Activated gamma-delta T cell treated with Interleukin-2 at 50 U/mL for 16 hours (primary cell): ENCODE measurements at regions not wholly inside any gene's neighbourhood (a gene's known extent, or its start where the extent isn't known, plus 50 kb on each side); places are given as distances from the start of the nearest gene placed in this dataset.
"Not testable (repeated sequence)": the region's sequence is repeated elsewhere in the genome, so short reads cannot be mapped to it uniquely, and the experiment has no call there.

Experiments used
- DNase-seq: peaks from one replicate; pipeline ENCODE4 v3.0.0-alpha.2; 2020

DNA sequence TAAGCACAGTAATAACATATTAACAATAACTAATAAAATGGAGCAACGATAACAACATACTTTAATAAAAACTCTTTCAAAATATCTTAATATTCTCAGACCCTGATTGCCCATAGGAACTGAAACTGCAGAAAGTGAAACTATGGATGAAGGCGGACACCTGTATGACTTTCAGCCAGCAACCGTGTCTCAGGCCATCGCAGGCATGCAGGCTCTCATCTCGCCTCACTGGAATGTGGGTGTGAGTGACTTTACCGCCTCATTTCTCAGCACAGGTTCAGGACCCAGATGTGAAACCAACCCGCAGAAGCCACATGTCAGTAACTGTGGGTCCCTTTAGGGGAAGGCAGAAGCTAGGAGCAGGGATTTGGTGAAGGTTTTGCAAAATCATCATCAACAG, 539.1 kb downstream of the FAM181B start:
- DNase-seq: no peak

DNA sequence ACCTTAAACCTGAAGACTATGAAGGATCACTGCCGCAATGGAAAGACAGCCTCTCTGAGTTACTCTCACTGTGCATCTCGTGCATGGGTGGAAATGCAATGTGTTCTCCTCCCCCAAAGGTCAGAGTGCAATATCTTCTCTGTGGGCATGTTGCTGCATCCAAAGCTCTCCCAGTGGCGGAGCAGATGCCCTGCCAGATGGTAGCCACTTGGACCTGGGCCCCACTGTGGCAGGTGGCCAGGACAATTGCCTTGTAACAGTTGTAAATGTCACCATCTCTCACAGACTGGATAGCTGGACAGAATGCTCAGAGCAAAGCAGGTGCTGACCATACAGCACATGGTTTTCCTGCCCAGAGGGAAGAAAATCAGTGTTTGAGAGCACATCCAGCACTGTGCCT, 542.0 kb downstream of the FAM181B start:
- no peak for DNase-seq

DNA sequence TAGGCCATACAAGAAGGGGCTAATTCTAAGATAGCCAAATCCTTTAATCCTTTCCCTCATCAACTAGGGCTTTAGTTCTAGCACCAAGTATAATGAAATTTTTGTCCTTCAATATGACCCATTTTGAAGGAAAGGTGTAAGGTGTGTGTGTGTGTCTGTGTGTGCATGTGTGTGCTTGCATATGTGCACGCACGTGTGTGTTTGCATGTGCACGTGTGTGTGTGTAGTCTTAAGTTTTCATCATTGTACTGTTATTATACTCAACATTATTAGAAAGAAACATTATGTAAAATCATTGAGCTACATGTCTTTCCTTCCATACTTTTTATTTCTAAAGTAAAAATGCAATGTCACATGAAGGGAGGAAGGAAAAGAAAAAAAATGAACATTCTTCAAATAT, 547.7 kb downstream of the FAM181B start:
- DNase-seq: no peak

DNA sequence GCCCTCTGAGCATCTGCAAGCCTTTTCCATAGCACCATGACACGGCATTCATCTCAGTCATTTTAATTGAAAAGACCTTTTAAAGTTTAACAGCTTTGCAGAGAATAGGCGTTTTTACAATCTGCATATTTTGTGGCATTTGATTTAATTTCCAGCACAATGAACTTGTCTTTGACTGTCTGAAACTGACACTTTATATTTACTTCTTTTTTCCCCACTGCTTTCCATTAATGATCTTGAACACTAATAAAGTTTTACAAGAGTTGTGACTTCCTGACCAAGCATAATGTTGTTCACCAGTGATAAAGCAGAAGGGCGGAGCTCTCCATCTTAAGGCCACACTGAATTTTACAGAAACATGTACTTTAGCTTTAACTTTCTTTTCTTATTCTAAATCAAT, 548.7 kb downstream of the FAM181B start:
- DNase-seq: no peak

DNA sequence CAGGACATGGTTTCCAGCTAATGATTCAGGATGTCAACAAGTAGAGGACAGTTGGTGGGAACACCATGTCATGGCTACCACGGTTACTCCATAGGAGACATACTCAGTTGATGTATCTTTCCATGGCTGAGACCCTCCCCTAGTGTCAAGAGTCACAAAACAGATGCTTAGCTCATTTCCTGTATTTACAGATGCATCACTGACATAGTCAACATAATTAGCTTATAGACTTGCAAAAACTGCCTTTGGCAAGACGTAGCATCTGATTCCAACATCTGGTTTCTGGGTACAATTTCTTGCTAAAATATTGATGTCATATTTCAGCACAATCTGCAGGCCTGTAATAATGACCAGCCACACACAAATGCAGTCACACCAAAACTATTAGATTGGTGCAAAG, 550.3 kb downstream of the FAM181B start:
- DNase-seq: no peak

DNA sequence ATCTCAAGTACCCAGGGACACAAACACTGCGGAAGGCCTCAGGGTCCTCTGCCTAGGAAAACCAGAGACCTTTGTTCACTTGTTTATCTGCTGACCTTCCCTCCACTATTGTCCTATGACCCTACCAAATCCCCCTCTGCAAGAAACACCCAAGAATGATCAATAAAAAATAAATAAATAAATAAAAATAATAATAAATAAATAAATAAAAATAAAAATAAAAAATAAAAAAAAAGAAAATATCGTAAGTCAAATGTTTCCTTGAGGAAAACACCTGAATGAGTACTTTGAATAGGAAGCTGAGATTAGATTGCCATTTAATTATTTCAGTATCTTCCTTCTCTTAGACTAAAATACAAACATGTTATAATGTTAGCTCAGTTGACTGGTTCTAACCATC, 551.0 kb downstream of the FAM181B start:
- DNase-seq: not testable (repeated sequence)

DNA sequence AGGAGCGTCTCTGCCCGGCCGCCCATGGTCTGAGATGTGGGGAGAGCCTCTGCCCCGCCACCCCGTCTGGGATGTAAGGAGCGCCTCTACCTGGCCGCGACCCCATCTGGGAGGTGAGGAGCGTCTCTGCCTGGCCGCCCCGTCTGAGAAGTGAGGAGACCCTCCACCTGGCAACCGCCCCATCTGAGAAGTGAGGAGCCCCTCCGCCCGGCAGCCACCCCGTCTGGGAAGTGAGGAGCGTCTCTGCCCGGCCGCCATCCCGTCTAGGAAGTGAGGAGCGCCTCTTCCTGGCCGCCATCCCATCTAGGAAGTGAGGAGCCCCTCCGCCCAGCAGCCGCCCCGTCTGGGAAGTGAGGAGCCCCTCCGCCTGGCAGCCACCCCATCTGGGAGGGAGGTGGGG, 551.9 kb downstream of the FAM181B start:
- DNase-seq: not testable (repeated sequence)

DNA sequence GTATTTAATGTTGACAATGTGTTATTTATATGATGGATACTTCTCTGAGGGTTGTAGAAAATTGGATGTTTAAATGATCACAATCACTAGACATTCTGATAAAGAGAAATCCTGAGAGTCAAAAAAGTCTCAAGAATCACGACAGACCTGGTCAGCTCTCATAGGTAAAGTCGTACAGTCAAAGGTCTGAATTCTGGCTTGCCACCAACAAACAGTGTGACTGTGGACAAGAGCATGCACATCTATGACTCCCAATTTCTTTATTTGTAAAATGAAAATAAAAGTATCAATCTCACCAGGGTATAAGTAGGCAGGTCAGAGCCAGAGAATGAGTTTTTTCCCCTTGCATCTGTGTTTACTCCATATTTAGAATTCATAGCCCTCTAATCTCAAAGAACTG, 556.7 kb downstream of the FAM181B start:
- DNase-seq: no peak

DNA sequence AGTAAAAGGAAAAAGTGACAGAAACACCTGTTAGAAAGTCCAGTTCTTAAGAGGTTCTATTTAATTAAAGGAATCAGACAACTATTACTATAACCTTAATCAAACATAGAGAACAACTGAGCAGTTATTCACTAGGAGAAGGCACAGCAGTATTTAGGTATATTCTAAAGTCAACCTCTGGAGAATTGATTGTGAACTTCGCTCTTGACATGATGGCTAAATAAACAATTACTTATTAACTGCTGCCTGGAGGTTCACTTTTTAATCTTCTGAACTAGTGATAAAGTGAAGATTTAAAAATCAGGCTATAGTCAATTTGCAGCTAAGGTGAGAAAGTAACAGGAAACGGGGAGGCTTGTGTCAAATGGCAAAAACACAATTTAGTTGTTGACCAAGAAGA, 557.3 kb downstream of the FAM181B start:
- DNase-seq: no peak

DNA sequence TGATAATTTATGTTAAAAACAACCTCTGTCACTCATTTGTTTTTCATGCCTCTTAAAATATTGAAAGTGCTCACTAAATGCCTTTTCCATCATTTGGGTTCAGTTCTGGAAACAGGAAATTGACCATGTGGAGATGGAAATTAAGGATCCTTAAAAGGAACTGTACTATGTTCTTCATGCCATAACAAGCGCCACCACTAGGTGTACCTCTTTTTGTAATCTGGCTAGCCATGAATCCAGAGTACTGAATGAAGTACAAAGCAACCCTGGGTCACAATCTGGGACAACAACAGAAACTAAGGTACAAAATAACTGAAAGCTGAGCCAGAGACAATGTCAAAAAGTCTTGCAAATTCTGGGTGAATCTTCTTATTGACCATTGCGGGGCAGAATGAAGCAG, 559.1 kb downstream of the FAM181B start:
- DNase-seq: no peak

DNA sequence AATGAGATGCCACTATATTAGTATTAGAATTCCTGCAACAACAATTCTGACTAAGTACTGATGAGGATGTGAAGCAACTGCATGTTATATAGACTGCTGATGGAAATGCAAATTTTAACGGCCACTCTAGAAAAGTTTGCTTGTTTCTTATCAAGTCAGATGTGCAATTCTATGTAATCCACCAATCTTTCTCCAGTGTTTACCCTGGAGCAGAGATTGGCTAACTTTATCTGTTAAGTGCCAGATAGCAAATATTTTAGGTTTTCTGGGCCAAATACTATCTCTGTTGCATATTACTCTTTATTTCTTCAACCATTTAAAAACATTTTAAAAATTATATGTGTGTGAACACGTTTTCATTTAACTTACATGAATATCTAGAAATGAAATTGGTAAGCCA, 586.9 kb downstream of the FAM181B start:
- DNase-seq: no peak

DNA sequence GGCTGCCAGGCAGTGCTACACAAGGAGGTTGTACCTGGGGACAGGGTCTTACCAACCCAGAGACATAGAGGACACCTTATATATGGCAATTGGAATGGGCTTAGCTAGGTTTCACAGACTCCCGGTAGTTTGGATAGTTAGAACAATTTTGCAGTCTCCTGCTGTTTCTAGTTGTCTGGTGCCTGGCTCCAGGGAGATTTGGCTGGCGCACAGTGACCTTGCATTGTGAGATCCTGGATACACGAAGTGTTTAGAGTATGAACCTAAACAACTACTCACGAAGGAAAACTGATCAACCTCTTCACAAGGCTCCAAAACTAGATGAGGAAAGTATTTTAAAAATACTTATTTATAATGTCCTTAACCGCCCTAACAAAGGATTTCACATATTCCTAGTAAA, 614.7 kb downstream of the FAM181B start:
- no peak for DNase-seq

DNA sequence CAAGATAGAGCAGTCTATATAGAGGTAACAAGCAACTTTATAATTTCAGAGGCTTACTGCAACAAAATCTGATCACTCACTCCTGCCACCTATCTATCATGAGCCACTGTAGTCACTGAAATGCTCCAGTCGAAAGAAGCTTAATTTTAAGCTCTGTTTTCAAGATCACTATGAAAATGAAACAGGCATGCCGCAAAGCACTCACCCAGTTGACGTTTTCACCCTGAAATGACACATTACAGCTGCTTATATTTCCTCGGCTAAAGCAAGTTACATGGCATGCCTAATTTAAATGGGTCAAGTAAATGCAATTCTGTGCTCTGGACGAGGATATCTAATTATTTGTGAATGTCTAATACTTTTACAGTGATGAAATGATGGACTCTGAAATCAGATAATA, 616.3 kb downstream of the FAM181B start:
- DNase-seq: no peak

DNA sequence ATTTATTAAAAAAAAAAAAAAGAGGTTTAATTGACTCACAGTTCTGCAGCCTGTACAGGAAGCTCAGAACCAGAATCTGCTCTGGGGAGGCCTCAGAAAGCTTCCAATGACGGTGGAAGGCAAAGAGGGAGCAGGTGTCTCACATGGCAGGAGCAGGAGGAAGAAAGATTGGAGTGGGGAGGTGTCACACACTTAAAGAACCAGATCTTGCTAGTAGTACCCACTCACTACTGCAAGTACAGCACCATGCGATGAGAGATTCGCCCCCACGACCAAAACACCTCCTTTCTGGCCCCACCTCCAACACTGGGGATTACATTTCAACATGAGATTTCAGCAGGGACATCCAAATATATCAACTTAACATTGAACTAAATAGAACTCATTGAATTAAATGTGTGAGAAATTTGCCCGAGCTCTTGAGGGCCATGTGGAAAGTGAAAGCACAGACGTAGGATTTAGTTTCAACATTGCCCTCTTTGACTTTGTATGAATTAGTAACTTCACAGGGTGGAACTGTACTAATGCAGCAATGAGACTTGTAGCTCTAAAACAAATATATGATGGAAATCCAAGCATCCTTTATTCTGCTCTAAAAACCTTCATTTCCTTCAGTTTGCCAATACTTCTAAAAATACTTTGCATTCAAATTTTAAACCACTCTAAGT, 628.2 kb downstream of the FAM181B start:
- DNase-seq: no peak

DNA sequence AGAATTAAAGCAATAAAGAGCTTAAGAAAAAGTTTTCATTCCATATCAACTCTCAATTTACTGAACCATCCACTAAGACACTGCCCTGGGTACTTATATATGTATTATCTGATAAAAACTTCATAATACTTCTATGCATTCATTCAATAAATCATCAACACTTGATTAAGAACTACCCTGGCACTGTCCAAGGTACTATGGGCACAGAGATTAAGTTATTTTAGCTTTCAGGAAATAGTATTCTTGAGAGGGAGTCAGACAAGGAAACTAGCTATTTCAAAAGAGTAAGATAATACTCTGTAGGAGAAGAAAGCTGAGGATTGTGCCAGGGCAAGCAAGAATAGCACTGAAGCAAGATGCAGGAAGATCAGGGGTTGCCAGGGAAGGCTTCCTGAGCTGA, 640.8 kb downstream of the FAM181B start:
- DNase-seq: no peak

DNA sequence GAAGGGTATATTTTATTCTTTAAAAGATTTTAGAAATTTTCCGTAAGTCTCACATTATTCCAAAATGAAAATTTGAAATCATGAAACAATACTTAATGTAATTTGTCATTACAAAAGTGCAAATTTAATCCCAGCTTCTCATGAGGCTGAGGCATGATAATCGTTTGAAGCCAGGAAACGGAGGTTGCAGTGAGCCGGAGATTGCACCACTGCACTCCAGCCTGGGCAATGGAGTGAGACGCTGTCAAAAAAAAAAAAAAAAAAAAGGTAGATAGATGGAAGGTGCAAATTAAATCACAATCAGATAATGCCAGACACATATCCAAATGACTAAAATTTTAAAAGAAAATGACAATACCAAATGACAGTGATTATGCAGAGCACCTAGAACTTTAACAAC, 644.2 kb downstream of the FAM181B start:
- no peak for DNase-seq

DNA sequence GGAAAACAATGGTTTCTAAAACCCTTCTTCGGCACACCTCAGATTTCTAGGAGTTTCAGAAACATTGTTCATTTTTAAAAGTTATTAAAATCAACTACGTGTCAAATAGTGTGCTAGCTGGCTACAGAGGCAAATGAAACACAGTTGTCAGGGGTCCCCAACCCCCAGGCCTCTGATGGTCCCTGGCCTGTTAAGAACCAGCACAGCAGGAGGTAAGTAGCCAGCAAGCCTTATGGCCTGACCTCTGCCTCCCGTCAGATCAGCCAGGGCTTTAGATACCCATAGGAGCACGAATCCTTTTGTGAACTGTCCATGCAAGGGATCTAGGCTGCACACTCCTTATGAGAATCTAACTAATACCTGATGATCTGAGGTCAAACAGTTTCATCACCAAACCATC, 648.2 kb downstream of the FAM181B start:
- no peak for DNase-seq

DNA sequence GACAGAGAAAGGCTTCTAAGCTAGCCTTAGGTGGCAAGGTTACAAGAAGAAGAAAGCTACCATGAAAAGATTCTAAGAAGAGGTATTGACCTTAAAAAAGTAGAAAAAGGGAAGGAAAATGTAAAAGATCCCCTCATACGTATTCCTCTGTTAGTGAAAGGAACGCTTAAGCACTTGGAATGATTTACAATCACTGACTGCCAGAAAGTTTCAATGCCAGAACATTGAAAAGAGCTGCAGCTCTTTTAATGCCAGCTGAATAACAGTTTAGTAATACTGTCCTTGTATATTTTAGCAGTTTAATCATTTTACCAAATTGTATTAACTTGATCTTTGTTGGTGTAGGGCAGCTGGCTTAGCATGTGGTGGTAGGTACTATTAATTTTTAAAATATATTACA, 650.7 kb downstream of the FAM181B start:
- DNase-seq: no peak

DNA sequence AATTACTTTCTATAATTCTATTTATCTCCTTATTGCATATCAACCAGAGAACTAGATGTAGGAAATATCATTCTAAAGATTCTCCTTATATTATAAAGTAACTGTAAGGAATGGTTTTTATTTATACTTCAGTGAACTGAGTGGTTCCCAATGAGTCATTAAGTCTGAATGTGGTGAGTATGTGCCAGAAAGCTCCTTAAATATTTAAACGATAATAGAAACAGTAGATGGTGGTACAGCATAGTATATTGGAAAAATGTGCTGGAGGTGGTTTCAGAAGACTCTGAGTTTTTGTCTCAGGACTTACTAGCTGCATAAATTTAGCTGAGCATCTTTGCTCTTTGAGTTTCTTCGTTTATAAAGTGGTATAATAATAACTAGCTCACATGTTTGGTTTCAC, 653.5 kb downstream of the FAM181B start:
- no peak for DNase-seq

DNA sequence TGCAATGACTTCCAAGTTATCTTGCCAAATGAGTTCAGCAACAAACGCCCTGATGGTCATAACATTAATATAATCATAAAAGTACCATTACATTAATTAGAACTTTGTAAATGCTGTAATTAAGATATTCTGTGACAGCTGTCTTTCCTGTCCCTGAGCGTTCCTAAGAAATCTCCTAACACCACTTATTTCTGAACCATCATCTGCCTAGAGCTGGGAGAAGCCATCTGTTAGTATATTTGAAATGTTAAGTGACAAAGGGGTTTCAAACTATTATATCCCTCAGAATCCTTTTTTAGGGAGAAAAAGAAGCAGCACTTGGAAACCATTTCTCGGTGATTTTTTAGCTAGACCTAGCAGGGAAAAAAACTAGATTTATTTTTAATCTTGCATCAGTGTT, 657.5 kb downstream of the FAM181B start:
- no peak for DNase-seq

DNA sequence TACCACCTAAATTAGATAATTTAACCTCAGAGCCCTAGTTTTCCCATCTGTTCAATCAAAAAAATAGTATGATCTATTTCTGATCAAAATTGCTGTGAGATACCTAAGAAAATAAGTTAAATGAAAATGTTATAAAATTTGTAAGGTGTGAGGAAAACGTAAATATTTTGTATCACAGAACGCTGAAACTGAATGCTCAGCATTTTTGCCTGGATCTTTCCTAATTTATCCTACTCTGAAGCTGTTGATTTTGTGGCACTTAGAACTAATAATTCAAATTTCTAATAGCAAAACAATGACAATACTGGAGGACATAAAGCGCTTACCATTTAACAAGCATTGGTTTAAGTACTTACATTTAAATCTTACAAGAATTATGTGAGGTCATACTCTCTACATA, 674.2 kb downstream of the FAM181B start:
- no peak for DNase-seq

DNA sequence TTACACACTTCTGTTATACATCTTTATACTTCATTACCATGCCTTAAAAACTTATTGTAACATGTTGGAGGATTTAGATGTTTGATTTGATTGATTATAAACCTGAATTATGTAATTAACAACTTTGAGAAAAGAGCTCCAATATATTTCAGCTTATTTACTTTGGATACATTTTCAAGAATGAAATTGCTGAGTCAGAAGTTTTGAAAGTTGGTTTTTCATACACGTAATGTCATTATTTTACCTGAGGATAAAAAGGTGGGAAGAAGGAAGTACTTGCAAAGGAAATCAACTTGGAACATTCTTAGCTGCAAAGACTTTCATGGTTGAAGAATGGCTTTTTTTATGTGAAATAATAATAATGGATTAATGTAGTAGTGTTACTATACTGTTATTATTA, 677.2 kb downstream of the FAM181B start:
- no peak for DNase-seq

DNA sequence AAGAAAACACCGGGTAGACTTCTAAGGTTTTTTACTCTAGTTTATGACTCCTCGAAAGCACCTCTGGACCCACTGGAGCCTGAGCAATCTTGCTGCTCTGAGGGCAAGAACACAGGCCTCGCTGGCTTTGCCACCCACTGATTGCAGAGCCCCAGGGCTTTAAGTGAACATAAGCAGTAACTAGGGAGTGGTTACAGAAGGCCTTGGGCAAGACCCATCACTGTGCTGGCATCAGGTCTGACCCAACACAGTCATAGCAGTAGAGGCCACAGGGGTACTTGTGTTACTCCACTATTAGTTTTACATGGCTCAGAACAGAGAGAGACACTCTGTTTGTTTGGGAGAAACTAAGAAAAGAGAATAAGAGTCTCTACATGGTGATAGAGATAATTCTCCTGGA, 684.5 kb downstream of the FAM181B start:
- no peak for DNase-seq

DNA sequence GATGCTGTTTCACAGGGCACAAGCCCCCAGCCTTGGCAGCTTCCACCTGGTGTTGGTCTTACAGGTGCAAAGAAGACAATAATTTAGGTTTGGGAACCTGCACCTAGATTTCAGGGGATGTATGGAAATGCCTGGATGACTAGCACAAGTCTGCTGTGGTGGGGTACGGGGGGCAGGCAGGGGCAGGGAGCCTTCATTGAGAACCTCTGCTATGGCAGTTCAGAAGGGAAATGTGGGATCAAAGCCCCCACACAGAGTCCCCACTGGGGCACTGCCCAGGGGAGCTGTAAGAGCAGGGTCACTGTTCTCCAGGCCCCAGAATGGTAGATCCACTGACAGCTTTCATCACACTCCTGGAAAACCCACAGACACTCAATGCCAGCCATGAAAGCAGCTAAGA, 686.5 kb downstream of the FAM181B start:
- no peak for DNase-seq

DNA sequence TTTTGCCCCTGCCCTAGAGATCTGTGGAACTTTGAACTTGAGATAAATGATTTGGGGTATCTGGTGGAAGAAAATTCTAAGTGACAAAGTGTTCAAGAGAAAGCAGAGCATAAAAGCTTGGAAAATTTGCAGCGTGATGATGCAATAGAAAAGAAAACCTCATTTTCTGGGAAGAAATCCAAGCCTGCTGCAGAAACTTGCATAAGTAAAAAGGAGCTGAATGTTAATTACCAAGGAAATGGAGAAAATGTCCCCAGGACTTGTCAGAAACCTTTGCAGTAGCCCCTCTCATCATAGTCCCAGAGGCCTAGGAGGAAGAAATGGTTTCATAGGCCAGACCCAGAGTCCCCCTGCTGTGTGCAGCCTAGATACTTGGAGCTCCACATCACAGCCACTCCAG, 686.9 kb downstream of the FAM181B start:
- DNase-seq: no peak
